Coronary artery (tissue), 2 donors: ENCODE measurements at regions not wholly inside any gene's neighbourhood (a gene's known extent, or its start where the extent isn't known, plus 50 kb on each side); places are given as distances from the start of the nearest gene placed in this dataset.

Experiments
- DNase-seq: peaks from one replicate; pipeline ENCODE4 v3.0.0-alpha.2; 2017; ENCODE audit warnings: low spot score
- H3K27ac ChIP-seq, 2 donors: fragments of 200-600 bp; sonication (generic); one replicate each; pipeline ENCODE4 v1.5.1; 2016 to 2019
- H3K4me3 ChIP-seq: fragments of 200-600 bp; sonication (generic); 2 replicates; pipeline ENCODE4 v1.5.1; 2016; ENCODE audit warnings: mild to moderate bottlenecking, moderate library complexity
- CTCF ChIP-seq: fragments of 200-600 bp; sonication (generic); IDR thresholded peaks from one replicate; pipeline ENCODE4 v1.5.1; 2019; ENCODE audit warnings: antibody characterized with exemption

- H3K4me3 ChIP-seq = no peak overlapping the region
- no peak for TF ChIP-seq CTCF
- H3K27ac ChIP-seq = no peak overlapping the region
- DNase-seq = no peak
These were observed 366.4 kb upstream of the RIOK2 start for GRCh38 chr5:97549496-97549895.

- Histone ChIP-seq H3K27ac (no peak overlapping the region), H3K4me3 (no peak overlapping the region)
- no peak for TF ChIP-seq CTCF
- no peak for DNase-seq
These were observed 367.1 kb upstream of the RIOK2 start for GRCh38 chr5:97550164-97550563.

DNA sequence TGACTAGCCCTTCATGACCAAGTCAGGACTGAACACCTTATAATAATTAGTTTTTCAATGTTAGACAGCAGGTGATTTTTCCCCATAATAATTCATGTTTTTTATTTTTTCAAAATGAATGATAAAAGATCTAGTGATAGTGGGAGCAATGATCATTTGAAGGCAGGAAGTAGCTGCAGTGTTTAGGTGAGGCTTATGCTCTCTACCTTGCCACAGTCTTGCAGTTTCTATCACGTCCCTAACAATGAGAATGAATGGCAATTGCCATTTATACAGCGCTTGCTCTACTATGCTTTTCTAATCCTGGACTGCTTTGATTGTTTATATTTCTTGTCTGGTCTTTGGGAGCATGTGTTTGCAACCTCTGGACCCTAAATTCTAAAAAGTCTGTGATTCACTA lies 367.8 kb upstream of the RIOK2 start:
- DNase-seq = no peak
- H3K4me3 ChIP-seq = no peak overlapping the region
- H3K27ac ChIP-seq = no peak overlapping the region
- TF ChIP-seq CTCF = no peak

DNA sequence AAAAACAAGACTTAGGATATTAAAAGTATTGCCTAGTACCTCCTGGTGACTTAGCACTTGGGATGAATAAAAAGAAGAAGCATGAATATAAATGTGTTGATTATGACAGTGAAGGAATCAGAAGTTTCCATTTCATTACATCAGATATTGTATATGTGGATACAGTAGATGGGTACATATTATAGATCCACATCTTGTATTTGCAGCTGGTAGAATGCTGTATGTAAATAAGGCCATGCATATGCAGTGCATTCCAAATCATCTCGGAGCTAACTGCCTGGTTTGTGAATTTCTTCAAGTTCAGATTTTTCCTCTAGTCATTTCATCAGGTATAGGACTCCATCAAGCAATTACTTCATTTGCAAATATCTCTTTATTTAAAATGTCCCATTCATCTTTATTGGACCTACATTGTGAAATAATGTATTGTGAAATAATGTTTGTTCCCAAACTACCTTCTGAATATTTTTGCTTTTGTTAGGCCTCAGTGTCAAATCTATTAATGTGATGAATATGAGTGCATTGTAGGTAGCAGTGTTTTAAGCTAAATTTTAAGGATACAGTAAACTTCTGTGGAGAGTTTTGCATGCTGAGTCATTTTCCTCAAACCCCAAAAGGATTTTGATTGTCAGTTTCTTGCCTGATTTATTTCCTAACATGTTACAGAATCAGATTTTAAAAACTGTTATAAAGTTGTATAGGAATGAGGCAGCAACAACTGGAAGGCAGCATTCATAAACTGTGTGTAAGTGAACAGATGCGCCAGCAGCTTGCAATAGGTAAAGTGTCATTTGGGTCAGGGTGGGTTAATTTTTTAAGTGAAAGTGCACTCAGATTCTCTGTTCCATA lies 370.8 kb upstream of the RIOK2 start:
- Histone ChIP-seq H3K27ac (no peak overlapping the region), H3K4me3 (no peak overlapping the region)
- no peak for DNase-seq
- no peak for TF ChIP-seq CTCF

DNA sequence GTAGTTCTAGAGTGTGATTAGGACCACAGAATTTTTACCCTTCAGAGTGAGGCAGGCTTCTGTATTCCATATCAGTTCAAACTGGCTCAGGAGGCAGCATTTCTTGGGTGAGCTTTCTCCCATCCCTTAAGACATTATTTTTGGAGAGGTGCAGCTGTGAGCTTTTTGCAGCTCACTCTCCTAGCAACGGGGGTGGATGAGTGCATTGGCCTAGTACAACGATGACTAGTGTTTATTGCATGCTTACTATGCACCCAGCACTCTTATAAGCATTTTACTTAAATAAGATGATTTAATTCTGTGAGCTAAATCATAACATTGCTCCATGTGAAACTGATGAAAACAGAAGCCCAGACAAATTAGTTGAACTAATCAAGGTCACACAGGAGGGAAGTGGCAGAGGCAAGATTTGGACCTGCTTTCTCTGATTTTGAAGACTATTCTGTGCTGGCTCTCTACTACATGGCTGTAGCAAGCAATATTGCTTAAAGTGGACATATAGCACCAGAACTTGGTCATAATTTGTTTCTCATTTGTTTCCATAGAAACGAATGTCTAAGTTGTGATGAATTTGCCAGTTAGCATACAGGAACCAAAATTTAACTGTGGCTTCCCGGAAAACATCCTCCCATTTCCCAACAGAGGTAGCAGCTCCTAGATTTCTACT lies 372.1 kb upstream of the RIOK2 start:
- no peak for TF ChIP-seq CTCF
- Histone ChIP-seq H3K27ac (no peak overlapping the region), H3K4me3 (no peak overlapping the region)
- DNase-seq = no peak

DNA sequence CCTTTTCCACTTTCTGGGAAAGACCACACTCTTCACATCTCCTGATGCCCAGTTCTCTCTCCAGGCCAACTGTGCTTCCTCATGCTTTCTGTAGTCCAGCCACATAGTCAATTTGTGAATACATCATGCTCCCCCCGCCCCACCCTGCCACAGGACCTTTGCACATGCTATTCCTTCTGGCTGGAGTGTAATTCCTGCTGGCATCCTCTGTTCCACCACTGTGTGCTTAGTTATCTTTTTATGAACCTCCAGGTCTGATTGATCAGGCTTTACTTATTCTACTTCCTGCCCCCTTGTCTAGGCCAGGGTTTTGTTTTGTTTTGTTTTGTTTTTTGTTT lies 372.6 kb upstream of the RIOK2 start:
- H3K4me3 ChIP-seq = no peak overlapping the region
- no peak for DNase-seq
- H3K27ac ChIP-seq = no peak overlapping the region
- TF ChIP-seq CTCF = no peak
